ENCODE measurements at regions not wholly inside any gene's neighbourhood (a gene's known extent, or its start where the extent isn't known, plus 50 kb on each side); places are given as distances from the start of the nearest gene placed in this dataset.

- ATAC-seq (no peak), DNase-seq (no peak)
Measured at GRCh38 chr4:54543088-54543795, 114.5 kb upstream of the KIT start.

GRCh38 chr4:54545663-54546424 is 111.9 kb upstream of the KIT start:
- DNase-seq (no peak), ATAC-seq (no peak)

- DNase-seq (peak; percentile 8), ATAC-seq (peak; percentile 90)
Measured at GRCh38 chr4:54547299-54548097, 110.3 kb upstream of the KIT start.

GRCh38 chr4:54548098-54548620 is 109.6 kb upstream of the KIT start:
- peak; percentile 65 for ATAC-seq
- no peak for DNase-seq

- no peak for ATAC-seq
- DNase-seq: no peak
Measured at GRCh38 chr4:54548831-54549460, 108.8 kb upstream of the KIT start.

GRCh38 chr4:54550395-54551171 is 107.2 kb upstream of the KIT start:
- ATAC-seq (no peak), DNase-seq (no peak)

- DNase-seq (no peak), ATAC-seq (no peak)
Measured at GRCh38 chr4:54553001-54553400, 104.8 kb upstream of the KIT start.

GRCh38 chr4:54554339-54554990 is 103.3 kb upstream of the KIT start:
- DNase-seq: no peak

GRCh38 chr4:54556051-54556450 is 101.7 kb upstream of the KIT start:
- DNase-seq: no peak
- ATAC-seq: no peak

More at GRCh38 chr4:54554339-54554990, 103.3 kb upstream of the KIT start:
- no peak for ATAC-seq

- DNase-seq (no peak), ATAC-seq (no peak)
Measured at GRCh38 chr4:54556587-54556986, 101.2 kb upstream of the KIT start.

GRCh38 chr4:54558889-54559677 is 98.7 kb upstream of the KIT start:
- no peak for DNase-seq
- no peak for ATAC-seq

GRCh38 chr4:54560513-54560912 is 97.2 kb upstream of the KIT start:
- DNase-seq (no peak), ATAC-seq (no peak)

- DNase-seq: no peak
- ATAC-seq: no peak
Measured at GRCh38 chr4:54561940-54562339, 95.8 kb upstream of the KIT start.

GRCh38 chr4:54566608-54567007 is 91.1 kb upstream of the KIT start:
- ATAC-seq: no peak
- DNase-seq: no peak

GRCh38 chr4:54567327-54567726 is 90.4 kb upstream of the KIT start:
- DNase-seq: no peak
- no peak for ATAC-seq

- ATAC-seq: no peak
- DNase-seq: no peak
Measured at GRCh38 chr4:54568184-54568583, 89.6 kb upstream of the KIT start.

GRCh38 chr4:54570822-54571221 is 86.9 kb upstream of the KIT start:
- ATAC-seq (no peak), DNase-seq (no peak)

- ATAC-seq (no peak), DNase-seq (no peak)
Measured at GRCh38 chr4:54571293-54572151, 86.2 kb upstream of the KIT start.

GRCh38 chr4:54572152-54572542 is 85.6 kb upstream of the KIT start:
- no peak for ATAC-seq
- DNase-seq: no peak

Measured in stimulated activated naive CD8-positive, alpha-beta T cell treated with anti-CD3 and anti-CD28 coated beads, Interleukin-15, Interleukin-2, amounts not matched to agents 100 U/mL and 50 U/mL, for 24 hours (primary cell).